HCT116 (cell line): ENCODE measurements at regions not wholly inside any gene's neighbourhood (a gene's known extent, or its start where the extent isn't known, plus 50 kb on each side); places are given as distances from the start of the nearest gene placed in this dataset.

ENCODE experiments used
- ATAC-seq: fragments of 200-7000 bp; cut with Tn5 transposase; 2 replicates; pipeline ENCODE4 v1.9.1; 2020; ENCODE audit warnings: mild to moderate bottlenecking, moderate library complexity
- BruUV-seq: library from RNA; stranded (reverse); fragments of 400-500 nt; replicated peaks from 2 replicates; lab custom pipeline; 2021; lab: Mats Ljungman, UMichigan
- CTCF ChIA-PET: fragments of 300-600 bp; sonication (Branson Sonifier 250); formaldehyde crosslinking; loops from one replicate; lab custom pipeline; 2021; ENCODE audit warnings: antibody characterized with exemption; lab: Charles Lee
- POLR2A ChIA-PET: fragments of 300-600, 350-600 bp; sonication (Branson Sonifier 250); formaldehyde crosslinking; loops from one replicate; lab custom pipeline; 2021; ENCODE audit warnings: antibody characterized with exemption; lab: Charles Lee
- RAD21 ChIA-PET, 2 experiments: fragments of 300-600 bp; sonication (Branson Sonifier 250); formaldehyde crosslinking; loops; one replicate each; lab custom pipeline; 2023; ENCODE audit warnings: low total read pairs in 2 of 2; ENCODE audit not compliant: uncharacterized antibody in 2 of 2, unreplicated experiment in 2 of 2, low non-redundant PET in 1 of 2; lab: Charles Lee
- DNase-seq: peaks from one replicate; pipeline ENCODE4 v3.0.0-alpha.2; 2010; ENCODE audit warnings: low read depth, low spot score
- H2AFZ ChIP-seq: fragments of 200-600 bp; shearing (Covaris generic), sonication (generic); 2 replicates; pipeline ENCODE4 v1.6.1; 2017; ENCODE audit warnings: low read depth, mixed run types, mixed read lengths, antibody characterized with exemption, low read length; ENCODE audit not compliant: poor library complexity, severe bottlenecking
- H3K27ac ChIP-seq: 2 replicates; pipeline ENCODE4 v1.5.1; 2012; ENCODE audit warnings: low read depth, low read length
- H3K27me3 ChIP-seq: fragments of 200-600 bp; sonication (generic); 2 replicates; pipeline ENCODE4 v1.6.1; 2016; ENCODE audit warnings: mixed run types, low read length, mixed read lengths; ENCODE audit not compliant: insufficient read depth
- H3K36me3 ChIP-seq, 2 experiments: fragments of 200-500 bp in 1 of 2; fragments of 200-600 bp in 1 of 2; sonication (Bioruptor generic) in 1 of 2; sonication (generic) in 1 of 2; 2 replicates each; pipeline versions ENCODE4 v1.5.1 to v1.6.1; 2014 to 2016; ENCODE audit warnings: low read length in 2 of 2, inconsistent platforms in 1 of 2, mixed read lengths in 1 of 2, mixed run types in 1 of 2; ENCODE audit not compliant: insufficient read depth in 2 of 2, control insufficient read depth in 1 of 2
- H3K4me1 ChIP-seq, 2 experiments: fragments of 200-600 bp in 1 of 2; sonication (generic) in 1 of 2; 2 replicates each; pipeline versions ENCODE4 v1.5.1 to v1.6.1; 2012 to 2017; ENCODE audit warnings: low read length in 2 of 2, inconsistent platforms in 1 of 2, mild to moderate bottlenecking in 1 of 2, mixed read lengths in 1 of 2, mixed run types in 1 of 2, moderate library complexity in 1 of 2; ENCODE audit not compliant: insufficient read depth in 2 of 2, control insufficient read depth in 1 of 2
- H3K4me2 ChIP-seq: fragments of 200-600 bp; sonication (generic); 2 replicates; pipeline ENCODE4 v1.6.1; 2017; ENCODE audit warnings: mixed run types, low read length, mixed read lengths
- H3K4me3 ChIP-seq, 2 experiments: fragments of 200-600 bp in 1 of 2; sonication (generic) in 1 of 2; replicated peaks in 1 of 2; 2 replicates each; pipeline ENCODE4 v1.5.1; 2011 to 2016; ENCODE audit warnings: low read length in 2 of 2, control low read depth in 1 of 2, low read depth in 1 of 2, mild to moderate bottlenecking in 1 of 2, mixed read lengths in 1 of 2, mixed run types in 1 of 2
- H3K79me2 ChIP-seq: fragments of 200-600 bp; sonication (generic); 2 replicates; pipeline ENCODE4 v1.6.1; 2017; ENCODE audit warnings: mild to moderate bottlenecking, mixed run types, low read length, moderate library complexity, mixed read lengths; ENCODE audit not compliant: insufficient read depth
- H3K9ac ChIP-seq: fragments of 200-600 bp; sonication (generic); 2 replicates; pipeline ENCODE4 v1.6.1; 2016; ENCODE audit warnings: low read length, mixed read lengths
- H3K9me2 ChIP-seq: fragments of 200-600 bp; sonication (generic), shearing (Covaris generic); 2 replicates; pipeline ENCODE4 v1.6.1; 2017; ENCODE audit warnings: mixed run types, mild to moderate bottlenecking, moderate library complexity; ENCODE audit not compliant: insufficient read depth
- H3K9me3 ChIP-seq, 2 experiments: fragments of 200-500 bp in 1 of 2; fragments of 200-600 bp in 1 of 2; sonication (Bioruptor generic) in 1 of 2; sonication (generic) in 1 of 2; 2 replicates each; pipeline ENCODE4 v1.6.1; 2014 to 2017; ENCODE audit warnings: low read length in 2 of 2, mixed read lengths in 2 of 2, inconsistent platforms in 1 of 2, low read depth in 1 of 2, mild to moderate bottlenecking in 1 of 2, mixed run types in 1 of 2, moderate library complexity in 1 of 2; ENCODE audit not compliant: control insufficient read depth in 1 of 2, insufficient read depth in 1 of 2
- H4K20me1 ChIP-seq: fragments of 200-600 bp; sonication (generic), shearing (Covaris generic); 2 replicates; pipeline ENCODE4 v1.6.1; 2017; ENCODE audit warnings: mixed run types, mild to moderate bottlenecking, moderate library complexity; ENCODE audit not compliant: insufficient read depth
- CBX3 ChIP-seq: IDR thresholded peaks from 2 replicates; pipeline ENCODE4 v1.6.1; 2012; ENCODE audit warnings: low read depth
- CEBPB ChIP-seq: IDR thresholded peaks from 2 replicates; pipeline ENCODE4 v1.6.1; 2012; ENCODE audit warnings: low read depth
- EGR1 ChIP-seq: IDR thresholded peaks from 2 replicates; pipeline ENCODE4 v1.6.1; 2012; ENCODE audit warnings: low read depth
- ELF1 ChIP-seq: IDR thresholded peaks from 2 replicates; pipeline ENCODE4 v1.6.1; 2012; ENCODE audit warnings: low read depth, borderline replicate concordance
- EZH2 ChIP-seq: fragments of 200-600 bp; sonication (generic); IDR thresholded peaks from 2 replicates; pipeline ENCODE4 v1.6.1; 2017; ENCODE audit warnings: antibody characterized with exemption, mixed run types
- FOSL1 ChIP-seq: IDR thresholded peaks from 2 replicates; pipeline ENCODE4 v1.6.1; 2012; ENCODE audit warnings: low read depth
- JUND ChIP-seq: IDR thresholded peaks from 2 replicates; pipeline ENCODE4 v1.6.1; 2012
- MAX ChIP-seq: IDR thresholded peaks from 2 replicates; pipeline ENCODE4 v1.6.1; 2012
- POLR2AphosphoS5 ChIP-seq: IDR thresholded peaks from 2 replicates; pipeline ENCODE4 v1.6.1; 2011; ENCODE audit warnings: mild to moderate bottlenecking, low read depth, low read length, moderate library complexity
- REST ChIP-seq: IDR thresholded peaks from 2 replicates; pipeline ENCODE4 v1.6.1; 2012; ENCODE audit warnings: low read depth
- SIN3A ChIP-seq: IDR thresholded peaks from 2 replicates; pipeline ENCODE4 v1.6.1; 2012; ENCODE audit warnings: low read depth
- SP1 ChIP-seq: IDR thresholded peaks from 2 replicates; pipeline ENCODE4 v1.6.1; 2012; ENCODE audit warnings: low read depth
- SRF ChIP-seq: IDR thresholded peaks from 2 replicates; pipeline ENCODE4 v1.6.1; 2012; ENCODE audit warnings: low read depth
- TCF7L2 ChIP-seq: IDR thresholded peaks from 2 replicates; pipeline ENCODE4 v1.7.0; 2011; ENCODE audit warnings: borderline replicate concordance, inconsistent platforms; ENCODE audit not compliant: insufficient read depth, insufficient read length; ENCODE audit errors: extremely low read depth
- YY1 ChIP-seq: IDR thresholded peaks from 2 replicates; pipeline ENCODE4 v1.6.1; 2011; ENCODE audit warnings: low read length, low read depth, moderate library complexity, mild to moderate bottlenecking; ENCODE audit not compliant: insufficient replicate concordance; ENCODE audit errors: extremely low read depth
- ZFX ChIP-seq: fragments of 450-650 bp; IDR thresholded peaks from 2 replicates; pipeline ENCODE4 v1.6.1; 2017
- intact Hi-C: fragments of 100-400 bp; cut with micrococcal nuclease; formaldehyde crosslinking; loops from 2 replicates; pipeline ENCODE4 v1.10.0; 2022
- TF ChIP-seq, protein P1 (sequence below): IDR thresholded peaks from 2 replicates; pipeline ENCODE4 v1.6.1; 2012
- TF ChIP-seq, protein P2 (sequence below), 3 experiments: fragments of 200-600 bp in 1 of 3; sonication (generic) in 1 of 3; IDR thresholded peaks in 2 of 3; conservative IDR thresholded peaks in 1 of 3; 2 replicates each; pipeline ENCODE4 v1.5.1; 2012 to 2017; ENCODE audit warnings: low read depth in 2 of 3, low read length in 2 of 3, antibody characterized with exemption in 1 of 3, borderline replicate concordance in 1 of 3, control low read depth in 1 of 3, mild to moderate bottlenecking in 1 of 3, mixed read lengths in 1 of 3, mixed run types in 1 of 3, moderate library complexity in 1 of 3; ENCODE audit not compliant: insufficient read depth in 1 of 3

DNA sequence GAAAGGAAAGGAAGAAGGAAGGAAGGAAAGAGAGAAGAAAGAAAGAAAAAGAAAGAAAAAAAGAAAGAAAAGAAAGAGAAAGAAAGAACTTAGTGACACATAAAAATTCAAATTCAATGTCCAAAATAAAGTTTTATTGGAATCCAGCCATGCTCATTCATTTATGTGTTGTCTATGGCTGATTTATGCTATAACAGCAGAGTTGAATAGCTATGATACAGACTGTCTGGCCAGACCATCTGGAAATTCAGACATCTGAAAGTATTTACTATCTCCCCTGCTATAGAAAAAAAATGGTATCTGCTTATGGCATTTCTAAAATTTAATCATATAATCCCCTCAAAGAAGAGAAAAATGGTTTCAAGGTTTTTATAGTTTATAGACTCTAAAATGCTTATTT is 79.4 kb upstream of the RRP15 start:
- POLR2A ChIA-PET: no interaction called here
- no peak for TF ChIP-seq POLR2AphosphoS5
- TF ChIP-seq ZFX: no peak
- no peak for TF ChIP-seq SRF
- no peak for TF ChIP-seq SP1
- TF ChIP-seq, protein P1, sequence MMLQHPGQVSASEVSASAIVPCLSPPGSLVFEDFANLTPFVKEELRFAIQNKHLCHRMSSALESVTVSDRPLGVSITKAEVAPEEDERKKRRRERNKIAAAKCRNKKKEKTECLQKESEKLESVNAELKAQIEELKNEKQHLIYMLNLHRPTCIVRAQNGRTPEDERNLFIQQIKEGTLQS: no peak
- no peak for TF ChIP-seq YY1
- TF ChIP-seq FOSL1: no peak
- no peak for TF ChIP-seq CBX3
- no peak for TF ChIP-seq MAX
- TF ChIP-seq REST: no peak
- TF ChIP-seq SIN3A: no peak
- no peak for TF ChIP-seq CEBPB
- TF ChIP-seq JUND: no peak
- TF ChIP-seq, protein P2, sequence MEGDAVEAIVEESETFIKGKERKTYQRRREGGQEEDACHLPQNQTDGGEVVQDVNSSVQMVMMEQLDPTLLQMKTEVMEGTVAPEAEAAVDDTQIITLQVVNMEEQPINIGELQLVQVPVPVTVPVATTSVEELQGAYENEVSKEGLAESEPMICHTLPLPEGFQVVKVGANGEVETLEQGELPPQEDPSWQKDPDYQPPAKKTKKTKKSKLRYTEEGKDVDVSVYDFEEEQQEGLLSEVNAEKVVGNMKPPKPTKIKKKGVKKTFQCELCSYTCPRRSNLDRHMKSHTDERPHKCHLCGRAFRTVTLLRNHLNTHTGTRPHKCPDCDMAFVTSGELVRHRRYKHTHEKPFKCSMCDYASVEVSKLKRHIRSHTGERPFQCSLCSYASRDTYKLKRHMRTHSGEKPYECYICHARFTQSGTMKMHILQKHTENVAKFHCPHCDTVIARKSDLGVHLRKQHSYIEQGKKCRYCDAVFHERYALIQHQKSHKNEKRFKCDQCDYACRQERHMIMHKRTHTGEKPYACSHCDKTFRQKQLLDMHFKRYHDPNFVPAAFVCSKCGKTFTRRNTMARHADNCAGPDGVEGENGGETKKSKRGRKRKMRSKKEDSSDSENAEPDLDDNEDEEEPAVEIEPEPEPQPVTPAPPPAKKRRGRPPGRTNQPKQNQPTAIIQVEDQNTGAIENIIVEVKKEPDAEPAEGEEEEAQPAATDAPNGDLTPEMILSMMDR (IDR thresholded peaks at IDR 0.05 in 2 of 3, conservative IDR thresholded peaks at IDR 0.05 in 1 of 3; ENCODE audit: borderline replicate concordance in 1 of 3, insufficient read depth in 1 of 3, low read depth in 2 of 3, low read length in 2 of 3): no peak
- TF ChIP-seq EZH2: no peak
- TF ChIP-seq ELF1: no peak
- no peak for TF ChIP-seq TCF7L2
- TF ChIP-seq EGR1: no peak
- Histone ChIP-seq H3K9me2 (0 out of 2 replicates have a peak, but pooled peaks cover 3% of the 10 kb centered on the region), H3K36me3 (no peaks in the 10 kb centered on the region), H2AFZ (no peak overlapping the region), H3K27me3 (no peaks in the 10 kb centered on the region), H3K79me2 (no peaks in the 10 kb centered on the region), H4K20me1 (no peaks in the 10 kb centered on the region), H3K9me3 (no peaks in the 10 kb centered on the region), H3K27ac (no peak overlapping the region), H3K4me2 (no peak overlapping the region), H3K4me1 (no peaks in the 10 kb centered on the region), H3K9ac (no peak overlapping the region), H3K4me3 (no peak overlapping the region)
- no TSS peak for BruUV-seq
- intact Hi-C loops: no loop called here
- RAD21 ChIA-PET: no interaction called here
- ATAC-seq (no peak), DNase-seq (no peak)
- CTCF ChIA-PET: no interaction called here
